ENCODE measurements at regions not wholly inside any gene's neighbourhood (a gene's known extent, or its start where the extent isn't known, plus 50 kb on each side); places are given as distances from the start of the nearest gene placed in this dataset.

GRCh38 chr5:145441228-145441627 is 393.9 kb downstream of the PRELID2 start:
- H3F3A ChIP-seq (ENCODE audit: insufficient read depth, low read length), result no peaks in the 10 kb centered on the region
- H4K20me1 ChIP-seq (ENCODE audit: insufficient read depth, low read length), result no peaks in the 10 kb centered on the region
- no peak overlapping the region for H3K4me3 ChIP-seq (ENCODE audit: low read depth, low read length, poor library complexity, severe bottlenecking)
- H3K4me1 ChIP-seq (ENCODE audit: insufficient read depth, low read length, severe bottlenecking), result no peaks in the 10 kb centered on the region
- H3K27me3 ChIP-seq (ENCODE audit: insufficient read depth, low read length), result no peaks in the 10 kb centered on the region
- no peaks in the 10 kb centered on the region for H3K9me3 ChIP-seq (ENCODE audit: low read length)
- no peak for TF ChIP-seq EZH2 (IDR thresholded peaks at IDR 0.05; ENCODE audit: borderline replicate concordance, low read length)
- TF ChIP-seq CTCF (IDR thresholded peaks at IDR 0.05; ENCODE audit: low read length), result no peak
- H3K4me2 ChIP-seq (ENCODE audit: low read length), result no peak overlapping the region
- H2AFZ ChIP-seq (ENCODE audit: low read length), result no peak overlapping the region
- no peaks in the 10 kb centered on the region for H3K36me3 ChIP-seq (ENCODE audit: insufficient read depth, low read length)
- no peak overlapping the region for H3K27ac ChIP-seq (ENCODE audit: low read depth, low read length, poor library complexity, severe bottlenecking)
- H3K9ac ChIP-seq (ENCODE audit: low read length), result no peak overlapping the region
- no peaks in the 10 kb centered on the region for H3K79me2 ChIP-seq (ENCODE audit: insufficient read depth, low read length)
- no peaks in the 10 kb centered on the region for H3K9me2 ChIP-seq (ENCODE audit: low read depth, low read length)

- H3K4me1 ChIP-seq (ENCODE audit: insufficient read depth, low read length, severe bottlenecking), result no peaks in the 10 kb centered on the region
- no peak overlapping the region for H3K4me3 ChIP-seq (ENCODE audit: low read depth, low read length, poor library complexity, severe bottlenecking)
- H4K20me1 ChIP-seq (ENCODE audit: insufficient read depth, low read length), result no peaks in the 10 kb centered on the region
- TF ChIP-seq EZH2 (IDR thresholded peaks at IDR 0.05; ENCODE audit: borderline replicate concordance, low read length), result no peak
- TF ChIP-seq CTCF (IDR thresholded peaks at IDR 0.05; ENCODE audit: low read length), result no peak
- no peaks in the 10 kb centered on the region for H3F3A ChIP-seq (ENCODE audit: insufficient read depth, low read length)
- H3K4me2 ChIP-seq (ENCODE audit: low read length), result no peak overlapping the region
- H3K9me3 ChIP-seq (ENCODE audit: low read length), result no peaks in the 10 kb centered on the region
- no peak overlapping the region for H2AFZ ChIP-seq (ENCODE audit: low read length)
- H3K9ac ChIP-seq (ENCODE audit: low read length), result no peak overlapping the region
- no peaks in the 10 kb centered on the region for H3K36me3 ChIP-seq (ENCODE audit: insufficient read depth, low read length)
- H3K27me3 ChIP-seq (ENCODE audit: insufficient read depth, low read length), result no peaks in the 10 kb centered on the region
- H3K9me2 ChIP-seq (ENCODE audit: low read depth, low read length), result no peaks in the 10 kb centered on the region
- no peaks in the 10 kb centered on the region for H3K79me2 ChIP-seq (ENCODE audit: insufficient read depth, low read length)
- no peak overlapping the region for H3K27ac ChIP-seq (ENCODE audit: low read depth, low read length, poor library complexity, severe bottlenecking)
These were observed 397.5 kb downstream of the PRELID2 start for GRCh38 chr5:145437627-145438026.

GRCh38 chr5:145433077-145433476 is 402.1 kb downstream of the PRELID2 start:
- no peaks in the 10 kb centered on the region for H4K20me1 ChIP-seq (ENCODE audit: insufficient read depth, low read length)
- H3K27me3 ChIP-seq (ENCODE audit: insufficient read depth, low read length), result no peaks in the 10 kb centered on the region
- no peak overlapping the region for H3K9ac ChIP-seq (ENCODE audit: low read length)
- H2AFZ ChIP-seq (ENCODE audit: low read length), result no peak overlapping the region
- H3K27ac ChIP-seq (ENCODE audit: low read depth, low read length, poor library complexity, severe bottlenecking), result no peak overlapping the region
- H3K9me2 ChIP-seq (ENCODE audit: low read depth, low read length), result no peaks in the 10 kb centered on the region
- no peak overlapping the region for H3K4me2 ChIP-seq (ENCODE audit: low read length)
- no peak overlapping the region for H3K4me3 ChIP-seq (ENCODE audit: low read depth, low read length, poor library complexity, severe bottlenecking)
- H3K9me3 ChIP-seq (ENCODE audit: low read length), result no peaks in the 10 kb centered on the region
- no peaks in the 10 kb centered on the region for H3F3A ChIP-seq (ENCODE audit: insufficient read depth, low read length)
- no peaks in the 10 kb centered on the region for H3K79me2 ChIP-seq (ENCODE audit: insufficient read depth, low read length)
- TF ChIP-seq CTCF (IDR thresholded peaks at IDR 0.05; ENCODE audit: low read length) (no peak), EZH2 (IDR thresholded peaks at IDR 0.05; ENCODE audit: borderline replicate concordance, low read length) (no peak)
- no peaks in the 10 kb centered on the region for H3K4me1 ChIP-seq (ENCODE audit: insufficient read depth, low read length, severe bottlenecking)
- no peaks in the 10 kb centered on the region for H3K36me3 ChIP-seq (ENCODE audit: insufficient read depth, low read length)

All from OCI-LY1 (cell line).